ENCODE measurements at regions not wholly inside any gene's neighbourhood (a gene's known extent, or its start where the extent isn't known, plus 50 kb on each side); places are given as distances from the start of the nearest gene placed in this dataset.

GRCh38 chr2:71878626-71879508 lies 268.8 kb downstream of the CYP26B1 start:
- Histone ChIP-seq H3K27me3 (ENCODE audit: control insufficient read depth, insufficient read depth, low read length) (peaks cover 9% of the 10 kb centered on the region), H3K36me3 (ENCODE audit: control insufficient read depth, insufficient read depth, low read length) (no peaks in the 10 kb centered on the region), H3K4me3 (ENCODE audit: low read depth, low read length) (no peak overlapping the region)
- TF ChIP-seq CTCF (IDR thresholded peaks at IDR 0.05; ENCODE audit: insufficient read depth, low read length, poor library complexity, severe bottlenecking) = no peak
- DNase-seq (ENCODE audit: low read depth) = no peak

GRCh38 chr2:71877636-71878035 lies 270.0 kb downstream of the CYP26B1 start:
- TF ChIP-seq CTCF (IDR thresholded peaks at IDR 0.05; ENCODE audit: insufficient read depth, low read length, poor library complexity, severe bottlenecking) = no peak
- no peak for DNase-seq (ENCODE audit: low read depth)
- H3K4me3 ChIP-seq (ENCODE audit: low read depth, low read length) = no peak overlapping the region
- H3K36me3 ChIP-seq (ENCODE audit: control insufficient read depth, insufficient read depth, low read length) = no peaks in the 10 kb centered on the region
- H3K27me3 ChIP-seq (ENCODE audit: control insufficient read depth, insufficient read depth, low read length) = peaks cover 9% of the 10 kb centered on the region

GRCh38 chr2:71876542-71877451 lies 270.9 kb downstream of the CYP26B1 start:
- DNase-seq (ENCODE audit: low read depth) = no peak
- Histone ChIP-seq H3K4me3 (ENCODE audit: low read depth, low read length) (no peak overlapping the region), H3K36me3 (ENCODE audit: control insufficient read depth, insufficient read depth, low read length) (no peaks in the 10 kb centered on the region), H3K27me3 (ENCODE audit: control insufficient read depth, insufficient read depth, low read length) (peaks cover 9% of the 10 kb centered on the region)
- TF ChIP-seq CTCF (IDR thresholded peaks at IDR 0.05; ENCODE audit: insufficient read depth, low read length, poor library complexity, severe bottlenecking) = no peak

GRCh38 chr2:71872466-71873051 lies 275.1 kb downstream of the CYP26B1 start:
- Histone ChIP-seq H3K27me3 (ENCODE audit: control insufficient read depth, insufficient read depth, low read length) (peaks cover 7% of the 10 kb centered on the region), H3K4me3 (ENCODE audit: low read depth, low read length) (no peak overlapping the region), H3K36me3 (ENCODE audit: control insufficient read depth, insufficient read depth, low read length) (no peaks in the 10 kb centered on the region)
- no peak for TF ChIP-seq CTCF (IDR thresholded peaks at IDR 0.05; ENCODE audit: insufficient read depth, low read length, poor library complexity, severe bottlenecking)
- no peak for DNase-seq (ENCODE audit: low read depth)

GRCh38 chr2:71865391-71865965 lies 282.2 kb downstream of the CYP26B1 start:
- peaks cover 3% of the 10 kb centered on the region for H3K27me3 ChIP-seq (ENCODE audit: control insufficient read depth, insufficient read depth, low read length)
- TF ChIP-seq CTCF (IDR thresholded peaks at IDR 0.05; ENCODE audit: insufficient read depth, low read length, poor library complexity, severe bottlenecking) = no peak
- DNase-seq (ENCODE audit: low read depth) = no peak

More at GRCh38 chr2:71865391-71865965, 282.2 kb downstream of the CYP26B1 start:
- Histone ChIP-seq H3K4me3 (ENCODE audit: low read depth, low read length) (no peak overlapping the region), H3K36me3 (ENCODE audit: control insufficient read depth, insufficient read depth, low read length) (no peaks in the 10 kb centered on the region)
